ENCODE measurements at regions not wholly inside any gene's neighbourhood (a gene's known extent, or its start where the extent isn't known, plus 50 kb on each side); places are given as distances from the start of the nearest gene placed in this dataset.

- intact Hi-C loops (cut with DNase I) = no loop called here
- Histone ChIP-seq H3K4me1 (no peaks in the 10 kb centered on the region), H3K36me3 (no peaks in the 10 kb centered on the region), H3K27ac (no peak overlapping the region), H3K9me3 (peaks cover 0 to 10% (median 3%) of the 10 kb centered on the region in 4 donors), H3K27me3 (peaks cover 0 to 36% (median 0%) of the 10 kb centered on the region in 3 donors), H3K4me3 (no peak overlapping the region)
- 4 to 24% methylated on average over 11 of the region's 11 CpGs for WGBS, 2 donors
- TF ChIP-seq CTCF (IDR thresholded peaks at IDR 0.05) (no peak), POLR2AphosphoS5 (IDR thresholded peaks at IDR 0.05) (no peak)
- no peak for DNase-seq
Measured at GRCh38 chr10:2986391-2986801, 81.0 kb upstream of the PFKP start.

- 5 to 33% methylated on average over 11 of the region's 11 CpGs for WGBS, 2 donors
- Histone ChIP-seq H3K36me3 (no peaks in the 10 kb centered on the region), H3K9me3 (peaks cover 0 to 10% (median 3%) of the 10 kb centered on the region in 4 donors), H3K27ac (peak overlapping the region in 1 of 4 donors; percentile 5), H3K4me1 (no peaks in the 10 kb centered on the region), H3K27me3 (peaks cover 0 to 36% (median 0%) of the 10 kb centered on the region in 3 donors), H3K4me3 (no peak overlapping the region)
- intact Hi-C loops (cut with DNase I) = no loop called here
- TF ChIP-seq POLR2AphosphoS5 (IDR thresholded peaks at IDR 0.05) = no peak
- no peak for DNase-seq
Measured at GRCh38 chr10:2985729-2986232, 81.6 kb upstream of the PFKP start.

- Histone ChIP-seq H3K27me3 (peaks cover 0 to 36% (median 0%) of the 10 kb centered on the region in 3 donors), H3K9me3 (peaks cover 0 to 6% (median 3%) of the 10 kb centered on the region in 4 donors)
- WGBS, 2 donors = 88 to 92% methylated on average over 10 of the region's 10 CpGs
Measured at GRCh38 chr10:2984682-2985081, 82.7 kb upstream of the PFKP start.

GRCh38 chr10:2982146-2982545 lies 85.2 kb upstream of the PFKP start:
- WGBS, 2 donors = 72 to 85% methylated on average over 7 of the region's 7 CpGs
- no peak for DNase-seq
- intact Hi-C loops (cut with DNase I) = no loop called here

More at GRCh38 chr10:2984682-2985081, 82.7 kb upstream of the PFKP start:
- no peak for DNase-seq
- Histone ChIP-seq H3K4me3 (no peak overlapping the region), H3K27ac (no peak overlapping the region), H3K36me3 (no peaks in the 10 kb centered on the region), H3K4me1 (no peaks in the 10 kb centered on the region)
- intact Hi-C loops (cut with DNase I) = no loop called here
- TF ChIP-seq POLR2A (IDR thresholded peaks at IDR 0.05) = no peak
- TF ChIP-seq CTCF (IDR thresholded peaks at IDR 0.05) = no peak
- no peak for TF ChIP-seq POLR2AphosphoS5 (IDR thresholded peaks at IDR 0.05)
- TF ChIP-seq EP300 (IDR thresholded peaks at IDR 0.05) = no peak

GRCh38 chr10:2981361-2981801 lies 86.0 kb upstream of the PFKP start:
- no peak for DNase-seq
- Histone ChIP-seq H3K9me3 (no peaks in the 10 kb centered on the region), H3K4me3 (no peak overlapping the region), H3K27me3 (peaks cover 0 to 19% (median 0%) of the 10 kb centered on the region in 3 donors), H3K36me3 (no peaks in the 10 kb centered on the region), H3K4me1 (no peaks in the 10 kb centered on the region), H3K27ac (no peak overlapping the region)
- WGBS, 2 donors = 87 to 92% methylated on average over 19 of the region's 19 CpGs
- TF ChIP-seq POLR2AphosphoS5 (IDR thresholded peaks at IDR 0.05) (no peak), POLR2A (IDR thresholded peaks at IDR 0.05) (no peak), EP300 (IDR thresholded peaks at IDR 0.05) (no peak), CTCF (IDR thresholded peaks at IDR 0.05) (no peak)
- intact Hi-C loops (cut with DNase I) = no loop called here

More at GRCh38 chr10:2982146-2982545, 85.2 kb upstream of the PFKP start:
- no peaks in the 10 kb centered on the region for H3K4me1 ChIP-seq
- peaks cover 0 to 23% (median 0%) of the 10 kb centered on the region in 3 donors for H3K27me3 ChIP-seq
- no peaks in the 10 kb centered on the region for H3K36me3 ChIP-seq
- no peaks in the 10 kb centered on the region for H3K9me3 ChIP-seq
- TF ChIP-seq EP300 (IDR thresholded peaks at IDR 0.05) (no peak), CTCF (IDR thresholded peaks at IDR 0.05) (no peak), POLR2A (IDR thresholded peaks at IDR 0.05) (no peak), POLR2AphosphoS5 (IDR thresholded peaks at IDR 0.05) (no peak)
- H3K27ac ChIP-seq = no peak overlapping the region
- H3K4me3 ChIP-seq = no peak overlapping the region

All from sigmoid colon (tissue), 6 donors.